RWPE1 (cell line): ENCODE measurements at regions not wholly inside any gene's neighbourhood (a gene's known extent, or its start where the extent isn't known, plus 50 kb on each side); places are given as distances from the start of the nearest gene placed in this dataset.

Experiments used
- CTCF ChIA-PET: fragments of 350-600 bp; sonication (Branson Sonifier 250); formaldehyde crosslinking; extraction: SDS; loops from one replicate; lab custom pipeline; 2021; lab: Yijun Ruan, JAX
- POLR2A ChIA-PET: fragments of 400-600 bp; formaldehyde crosslinking; extraction: SDS; loops from one replicate; lab custom pipeline; 2020; ENCODE audit warnings: antibody characterized with exemption; ENCODE audit not compliant: low non-redundant PET; lab: Yijun Ruan, JAX
- DNase-seq: peaks from one replicate; pipeline ENCODE4 v3.0.0; 2012; ENCODE audit warnings: low spot score
- H3K27ac ChIP-seq: fragments of 450-650 bp; 2 replicates; pipeline ENCODE4 v1.5.1; 2017
- CTCF ChIP-seq: fragments of 450-650 bp; conservative IDR thresholded peaks from 2 replicates; pipeline ENCODE4 v1.5.1; 2017; ENCODE audit warnings: low read depth, mild to moderate bottlenecking

GRCh38 chr14:58861586-58861985, 223.8 kb downstream of the DACT1 start:
- DNase-seq = no peak
- no peak overlapping the region for H3K27ac ChIP-seq
- ChIA-PET CTCF (no interaction called here), POLR2A (no interaction called here)
- no peak for TF ChIP-seq CTCF

GRCh38 chr14:58862416-58863160, 224.8 kb downstream of the DACT1 start:
- POLR2A ChIA-PET = no interaction called here
- no peak for TF ChIP-seq CTCF
- CTCF ChIA-PET = interaction anchor here (0.9 kb wide), 1 partner anchor 170 kb away, joined by 8 read pairs; no protein-coding TSS in a partner anchor
- no peak overlapping the region for H3K27ac ChIP-seq
- no peak for DNase-seq

- ChIA-PET POLR2A (no interaction called here), CTCF (interaction anchor here (0.6 kb wide), 1 partner anchor 82 kb away, joined by 3 read pairs; no protein-coding TSS in a partner anchor)
- no peak for DNase-seq
- no peak overlapping the region for H3K27ac ChIP-seq
- TF ChIP-seq CTCF = no peak
These were observed 226.0 kb downstream of the DACT1 start for GRCh38 chr14:58863661-58864345.

- ChIA-PET POLR2A (no interaction called here), CTCF (interaction anchor here (0.5 to 0.6 kb wide), 2 partner anchors 83 to 101 kb away, joined by 3 read pairs; no protein-coding TSS in a partner anchor)
- no peak for DNase-seq
- TF ChIP-seq CTCF = no peak
- no peak overlapping the region for H3K27ac ChIP-seq
These were observed 227.2 kb downstream of the DACT1 start for GRCh38 chr14:58864751-58865513.

GRCh38 chr14:58865514-58866281, 227.9 kb downstream of the DACT1 start:
- no peak for DNase-seq
- POLR2A ChIA-PET = no interaction called here
- H3K27ac ChIP-seq = no peak overlapping the region
- TF ChIP-seq CTCF = no peak
- CTCF ChIA-PET = interaction anchor here (0.5 kb wide), 2 partner anchors 100 to 101 kb away, joined by 3 to 4 read pairs; no protein-coding TSS in a partner anchor
